IMR-90 (cell line): ENCODE measurements at regions not wholly inside any gene's neighbourhood (a gene's known extent, or its start where the extent isn't known, plus 50 kb on each side); places are given as distances from the start of the nearest gene placed in this dataset.

Source experiments
- ATAC-seq: fragments of 200-7000 bp; cut with Tn5 transposase; 2 replicates; pipeline ENCODE4 v1.9.1; 2020; ENCODE audit warnings: low read depth, mild to moderate bottlenecking, moderate library complexity
- BruUV-seq: library from RNA; stranded (reverse); fragments of 400-500 nt; replicated peaks from 2 replicates; lab custom pipeline; 2021; lab: Mats Ljungman, UMichigan
- CTCF ChIA-PET: fragments of 300-600 bp; formaldehyde crosslinking; extraction: SDS; loops from one replicate; lab custom pipeline; 2021; ENCODE audit warnings: antibody characterized with exemption; lab: Yijun Ruan, JAX
- POLR2A ChIA-PET: fragments of 300-600 bp; sonication (Branson Sonifier 250); formaldehyde crosslinking; loops from one replicate; lab custom pipeline; 2022; ENCODE audit warnings: antibody characterized with exemption; ENCODE audit not compliant: unreplicated experiment; lab: Charles Lee
- DNase-seq: peaks from one replicate; pipeline ENCODE4 v3.0.0; 2013
- H2AFZ ChIP-seq: replicated peaks from 2 replicates; pipeline ENCODE3; 2013; ENCODE audit warnings: low read length, mild to moderate bottlenecking; ENCODE audit not compliant: poor library complexity
- H2AK5ac ChIP-seq: 2 replicates; pipeline ENCODE4 v1.6.1; 2013; ENCODE audit warnings: low read depth, low read length, inconsistent platforms
- H2AK9ac ChIP-seq: replicated peaks from 2 replicates; pipeline ENCODE3; 2013; ENCODE audit warnings: mild to moderate bottlenecking, low read depth, low read length, moderate library complexity; ENCODE audit not compliant: poor library complexity
- H2BK120ac ChIP-seq: 2 replicates; pipeline ENCODE4 v1.6.1; 2013; ENCODE audit warnings: low read depth, low read length, inconsistent platforms
- H2BK15ac ChIP-seq: 3 replicates; pipeline ENCODE4 v1.6.1; 2013; ENCODE audit warnings: low read depth, low read length, inconsistent platforms
- H2BK20ac ChIP-seq: 2 replicates; pipeline ENCODE4 v1.6.1; 2013; ENCODE audit warnings: low read depth, mild to moderate bottlenecking, inconsistent platforms, low read length, moderate library complexity
- H2BK5ac ChIP-seq: 2 replicates; pipeline ENCODE4 v1.6.1; 2013; ENCODE audit warnings: mild to moderate bottlenecking, low read depth, low read length, inconsistent platforms; ENCODE audit not compliant: poor library complexity, severe bottlenecking
- H3K14ac ChIP-seq: replicated peaks from 2 replicates; pipeline ENCODE4 v1.6.1; 2013; ENCODE audit warnings: low read depth, low read length, inconsistent platforms
- H3K18ac ChIP-seq: 2 replicates; pipeline ENCODE4 v1.6.1; 2013; ENCODE audit warnings: low read depth, low read length, control low read depth
- H3K23ac ChIP-seq: 2 replicates; pipeline ENCODE4 v1.6.1; 2013; ENCODE audit warnings: low read depth, low read length, inconsistent platforms
- H3K27ac ChIP-seq: 2 replicates; pipeline ENCODE4 v1.5.1; 2013; ENCODE audit warnings: mild to moderate bottlenecking, control low read depth, low read length; ENCODE audit not compliant: insufficient read depth
- H3K27me3 ChIP-seq: 2 replicates; pipeline ENCODE4 v1.6.1; 2013; ENCODE audit warnings: low read length; ENCODE audit not compliant: control insufficient read depth, insufficient read depth
- H3K36me3 ChIP-seq: 2 replicates; pipeline ENCODE4 v1.6.1; 2013; ENCODE audit warnings: low read length, mixed read lengths; ENCODE audit not compliant: control insufficient read depth, insufficient read depth
- H3K4ac ChIP-seq: 2 replicates; pipeline ENCODE4 v1.6.1; 2013; ENCODE audit warnings: low read depth, low read length, inconsistent platforms
- H3K4me1 ChIP-seq: 2 replicates; pipeline ENCODE4 v1.6.1; 2013; ENCODE audit warnings: low read length, mixed read lengths; ENCODE audit not compliant: control insufficient read depth, insufficient read depth
- H3K4me2 ChIP-seq: 2 replicates; pipeline ENCODE4 v1.6.1; 2013; ENCODE audit warnings: low read depth, mild to moderate bottlenecking, control low read depth, low read length, moderate library complexity
- H3K4me3 ChIP-seq: 2 replicates; pipeline ENCODE4 v1.5.1; 2013; ENCODE audit warnings: low read depth, mild to moderate bottlenecking, control low read depth, low read length, moderate library complexity; ENCODE audit not compliant: insufficient read depth
- H3K56ac ChIP-seq: 2 replicates; pipeline ENCODE4 v1.6.1; 2013; ENCODE audit warnings: low read length, inconsistent platforms; ENCODE audit not compliant: insufficient read depth; ENCODE audit errors: extremely low read depth
- H3K79me1 ChIP-seq, 2 experiments: 2 replicates each; pipeline ENCODE4 v1.6.1; 2013; ENCODE audit warnings: low read length in 2 of 2, inconsistent platforms in 1 of 2, low read depth in 1 of 2
- H3K9ac ChIP-seq: 2 replicates; pipeline ENCODE4 v1.6.1; 2013; ENCODE audit warnings: low read depth, low read length, control low read depth
- H3K9me1 ChIP-seq: 2 replicates; pipeline ENCODE4 v1.6.1; 2013; ENCODE audit warnings: low read length, inconsistent platforms; ENCODE audit not compliant: insufficient read depth
- H3K9me3 ChIP-seq: 2 replicates; pipeline ENCODE4 v1.6.1; 2013; ENCODE audit warnings: low read length; ENCODE audit not compliant: control insufficient read depth, insufficient read depth
- H4K20me1 ChIP-seq: 2 replicates; pipeline ENCODE4 v1.6.1; 2013; ENCODE audit warnings: low read length, inconsistent platforms; ENCODE audit not compliant: insufficient read depth
- H4K5ac ChIP-seq: 2 replicates; pipeline ENCODE4 v1.6.1; 2013; ENCODE audit warnings: mild to moderate bottlenecking, low read depth, low read length, control low read depth
- H4K8ac ChIP-seq, 2 experiments: 2 replicates each; pipeline ENCODE4 v1.6.1; 2013; ENCODE audit warnings: low read depth in 2 of 2, low read length in 2 of 2, control low read depth in 1 of 2, inconsistent platforms in 1 of 2
- H4K91ac ChIP-seq: 2 replicates; pipeline ENCODE4 v1.6.1; 2013; ENCODE audit warnings: low read depth, low read length, inconsistent platforms; ENCODE audit not compliant: insufficient read depth
- BHLHE40 ChIP-seq: fragments of 150-350 bp; IDR thresholded peaks from 2 replicates; pipeline ENCODE4 v1.6.1; 2016; ENCODE audit warnings: mild to moderate bottlenecking, low read depth, low read length
- CEBPB ChIP-seq: IDR thresholded peaks from 2 replicates; pipeline ENCODE4 v1.6.1; 2012; ENCODE audit warnings: low read depth, low read length, improper control_type of control experiment
- CHD1 ChIP-seq: IDR thresholded peaks from 2 replicates; pipeline ENCODE4 v1.6.1; 2012; ENCODE audit warnings: low read depth, low read length, improper control_type of control experiment
- CTCF ChIP-seq: conservative IDR thresholded peaks from 2 replicates; pipeline ENCODE4 v1.5.1; 2012; ENCODE audit warnings: mild to moderate bottlenecking, low read depth, low read length, improper control_type of control experiment
- ELK1 ChIP-seq: fragments of 150-350 bp; IDR thresholded peaks from 2 replicates; pipeline ENCODE4 v1.6.1; 2016; ENCODE audit warnings: low read depth, mild to moderate bottlenecking, low read length, moderate library complexity, borderline replicate concordance
- FOS ChIP-seq: fragments of 150-350 bp; IDR thresholded peaks from 2 replicates; pipeline ENCODE4 v1.6.1; 2016; ENCODE audit warnings: low read depth, low read length
- MAFK ChIP-seq: IDR thresholded peaks from 2 replicates; pipeline ENCODE4 v1.6.1; 2012; ENCODE audit warnings: low read depth, low read length, improper control_type of control experiment
- MAZ ChIP-seq: IDR thresholded peaks from 2 replicates; pipeline ENCODE4 v1.6.1; 2012; ENCODE audit warnings: low read depth, mild to moderate bottlenecking, low read length, improper control_type of control experiment, moderate library complexity, borderline replicate concordance
- MXI1 ChIP-seq: IDR thresholded peaks from 2 replicates; pipeline ENCODE4 v1.6.1; 2012; ENCODE audit warnings: low read depth, mild to moderate bottlenecking, low read length, moderate library complexity, borderline replicate concordance
- NFE2L2 ChIP-seq: fragments of 150-350 bp; IDR thresholded peaks from 2 replicates; pipeline ENCODE4 v1.6.1; 2016; ENCODE audit warnings: low read depth, mild to moderate bottlenecking, low read length
- POLR2A ChIP-seq: IDR thresholded peaks from 2 replicates; pipeline ENCODE4 v1.6.1; 2012; ENCODE audit warnings: mild to moderate bottlenecking, low read depth, low read length
- RAD21 ChIP-seq: IDR thresholded peaks from 2 replicates; pipeline ENCODE4 v1.6.1; 2012; ENCODE audit warnings: low read length, improper control_type of control experiment
- RCOR1 ChIP-seq: IDR thresholded peaks from 2 replicates; pipeline ENCODE4 v1.6.1; 2012; ENCODE audit warnings: mild to moderate bottlenecking, low read length, improper control_type of control experiment; ENCODE audit not compliant: insufficient replicate concordance
- RFX5 ChIP-seq: IDR thresholded peaks from 2 replicates; pipeline ENCODE4 v1.8.0; 2012; ENCODE audit warnings: low read depth, mild to moderate bottlenecking, low read length, moderate library complexity
- SMC3 ChIP-seq: fragments of 150-350 bp; IDR thresholded peaks from 2 replicates; pipeline ENCODE4 v1.6.1; 2016; ENCODE audit warnings: low read depth, mild to moderate bottlenecking, antibody characterized with exemption, low read length, moderate library complexity
- WGBS, 2 experiments: methylation state at CpG; one replicate each; pipeline versions ENCODE4 v1.1.5 to v1.1.7; 2013; ENCODE audit warnings: missing lambda C conversion rate in 2 of 2; ENCODE audit not compliant: insufficient read length in 1 of 2; ENCODE audit errors: extremely low coverage in 2 of 2; 5-methylcytosine and 5-hydroxymethylcytosine counted together
- dilution Hi-C: fragments of 300-500 bp; cut with HindIII; formaldehyde crosslinking; loops from one replicate; pipeline ENCODE4 v1.14.3; 2018; ENCODE audit warnings: low sequenced_read_pairs; ENCODE audit not compliant: unreplicated experiment
- in situ Hi-C: fragments of 300-500 bp; cut with MboI; formaldehyde crosslinking; loops from 3 replicates; pipeline ENCODE4 v1.14.3; 2019; ENCODE audit warnings: low sequenced_read_pairs, inconsistent platforms, mixed read lengths
- intact Hi-C: fragments of 100-400 bp; cut with micrococcal nuclease; formaldehyde crosslinking; loops from 2 replicates; pipeline ENCODE4 v1.10.0; 2022
- TF ChIP-seq, protein P1 (sequence below): fragments of 150-350 bp; IDR thresholded peaks from 2 replicates; pipeline ENCODE4 v1.6.1; 2017; ENCODE audit warnings: mild to moderate bottlenecking, antibody characterized with exemption, low read length, low read depth

- no peak overlapping the region for H3K4me3 ChIP-seq
- no peaks in the 10 kb centered on the region for H3K36me3 ChIP-seq
- H3K9me3 ChIP-seq = no peaks in the 10 kb centered on the region
- H3K79me1 ChIP-seq = no peaks in the 10 kb centered on the region
- no peak overlapping the region for H3K4me2 ChIP-seq
- TF ChIP-seq MAZ (no peak), CHD1 (no peak), POLR2A (no peak), BHLHE40 (no peak), SMC3 (no peak), RFX5 (no peak), FOS (no peak), CEBPB (no peak), ELK1 (no peak), RAD21 (no peak), MXI1 (no peak), RCOR1 (no peak), NFE2L2 (no peak), CTCF (no peak), MAFK (no peak)
- TF ChIP-seq, protein P1, sequence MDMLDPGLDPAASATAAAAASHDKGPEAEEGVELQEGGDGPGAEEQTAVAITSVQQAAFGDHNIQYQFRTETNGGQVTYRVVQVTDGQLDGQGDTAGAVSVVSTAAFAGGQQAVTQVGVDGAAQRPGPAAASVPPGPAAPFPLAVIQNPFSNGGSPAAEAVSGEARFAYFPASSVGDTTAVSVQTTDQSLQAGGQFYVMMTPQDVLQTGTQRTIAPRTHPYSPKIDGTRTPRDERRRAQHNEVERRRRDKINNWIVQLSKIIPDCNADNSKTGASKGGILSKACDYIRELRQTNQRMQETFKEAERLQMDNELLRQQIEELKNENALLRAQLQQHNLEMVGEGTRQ = no peak
- no peaks in the 10 kb centered on the region for H3K4me1 ChIP-seq
- no peak overlapping the region for H2AFZ ChIP-seq
- no peak overlapping the region for H2BK15ac ChIP-seq
- in situ Hi-C loops (no loop called here), intact Hi-C loops (no loop called here), dilution Hi-C loops (no loop called here)
- no peak overlapping the region for H2BK120ac ChIP-seq
- ATAC-seq = no peak
- no peak overlapping the region for H4K8ac ChIP-seq
- no peak overlapping the region for H2BK20ac ChIP-seq
- H3K27ac ChIP-seq = no peak overlapping the region
- H2AK5ac ChIP-seq = no peak overlapping the region
- no TSS peak for BruUV-seq
- no peak overlapping the region for H3K4ac ChIP-seq
- no peaks in the 10 kb centered on the region for H3K9me1 ChIP-seq
- H3K23ac ChIP-seq = no peak overlapping the region
- no peak overlapping the region for H2BK5ac ChIP-seq
- no peak overlapping the region for H2AK9ac ChIP-seq
- no peak for DNase-seq
- no peak overlapping the region for H3K18ac ChIP-seq
- no peaks in the 10 kb centered on the region for H4K20me1 ChIP-seq
- ChIA-PET CTCF (no interaction called here), POLR2A (no interaction called here)
- no peak overlapping the region for H3K14ac ChIP-seq
- no peak overlapping the region for H4K5ac ChIP-seq
- WGBS, 2 experiments = no CpG with 5 or more reads among the region's 1 CpG
- H3K9ac ChIP-seq = no peak overlapping the region
- H4K91ac ChIP-seq = no peak overlapping the region
- no peaks in the 10 kb centered on the region for H3K27me3 ChIP-seq
- no peak overlapping the region for H3K56ac ChIP-seq
These were observed 1181.6 kb downstream of the RAPGEF2 start for GRCh38 chr4:160284516-160284915.
